SK-N-SH treated with all-trans-retinoic acid at 6 μM for 48 hours (cell line): ENCODE measurements at regions not wholly inside any gene's neighbourhood (a gene's known extent, or its start where the extent isn't known, plus 50 kb on each side); places are given as distances from the start of the nearest gene placed in this dataset.

Source experiments
- ATAC-seq: fragments of 200-7000 bp; cut with Tn5 transposase; 3 replicates; pipeline ENCODE4 v1.9.1; 2020; ENCODE audit warnings: mild to moderate bottlenecking, moderate library complexity
- ARNTL ChIP-seq: fragments of 450-650 bp; formaldehyde crosslinking; IDR thresholded peaks from 2 replicates; pipeline ENCODE4 v1.5.0; 2020; ENCODE audit warnings: low read depth, mild to moderate bottlenecking, moderate library complexity, borderline replicate concordance
- BACH2 ChIP-seq: fragments of 250-450 bp; sonication (Bioruptor Pico); IDR thresholded peaks from 2 replicates; pipeline ENCODE4 v1.9.0; 2021; ENCODE audit warnings: mild to moderate bottlenecking, borderline replicate concordance
- CREB5 ChIP-seq: fragments of 250-450 bp; sonication (Bioruptor Pico); IDR thresholded peaks from 2 replicates; pipeline ENCODE4 v1.5.1; 2020; ENCODE audit warnings: low read depth, mild to moderate bottlenecking, moderate library complexity
- CSDC2 ChIP-seq: fragments of 250-450 bp; sonication (Bioruptor Pico); IDR thresholded peaks from 2 replicates; pipeline ENCODE4 v1.5.0; 2020; ENCODE audit warnings: mild to moderate bottlenecking, moderate library complexity
- CSRNP3 ChIP-seq: fragments of 250-450 bp; sonication (Bioruptor Pico); IDR thresholded peaks from 2 replicates; pipeline ENCODE4 v1.5.1; 2021; ENCODE audit warnings: mild to moderate bottlenecking, moderate library complexity
- ESRRG ChIP-seq: fragments of 250-450 bp; sonication (Bioruptor Pico); IDR thresholded peaks from 2 replicates; pipeline ENCODE4 v1.6.1; 2021; ENCODE audit warnings: mild to moderate bottlenecking
- GLIS3 ChIP-seq: fragments of 250-450 bp; sonication (Bioruptor Pico); IDR thresholded peaks from 2 replicates; pipeline ENCODE4 v1.5.0; 2020; ENCODE audit warnings: mild to moderate bottlenecking, moderate library complexity
- ISL1 ChIP-seq: fragments of 250-450 bp; sonication (Bioruptor Pico); IDR thresholded peaks from 2 replicates; pipeline ENCODE4 v2.1.2; 2022; ENCODE audit warnings: mild to moderate bottlenecking, moderate library complexity
- OSR1 ChIP-seq: fragments of 250-450 bp; sonication (Bioruptor Pico); IDR thresholded peaks from 2 replicates; pipeline ENCODE4 v1.8.0; 2022; ENCODE audit warnings: moderate library complexity, mild to moderate bottlenecking, inconsistent platforms
- PATZ1 ChIP-seq: fragments of 250-450 bp; sonication (Bioruptor Pico); IDR thresholded peaks from 2 replicates; pipeline ENCODE4 v1.8.0; 2020; ENCODE audit warnings: mild to moderate bottlenecking, moderate library complexity, borderline replicate concordance
- POU6F1 ChIP-seq: fragments of 250-450 bp; sonication (Bioruptor Pico); IDR thresholded peaks from 2 replicates; pipeline ENCODE4 v1.8.0; 2021; ENCODE audit warnings: low read depth, mild to moderate bottlenecking, moderate library complexity, borderline replicate concordance
- PPARA ChIP-seq: fragments of 250-450 bp; sonication (Bioruptor Pico); IDR thresholded peaks from 2 replicates; pipeline ENCODE4 v1.5.0; 2020; ENCODE audit warnings: mild to moderate bottlenecking, borderline replicate concordance
- RARB ChIP-seq: fragments of 250-450 bp; sonication (Bioruptor Pico); IDR thresholded peaks from 2 replicates; pipeline ENCODE4 v1.8.0; 2021; ENCODE audit warnings: mild to moderate bottlenecking, moderate library complexity
- SNAI2 ChIP-seq: fragments of 250-450 bp; sonication (Bioruptor Pico); IDR thresholded peaks from 2 replicates; pipeline ENCODE4 v1.5.0; 2020; ENCODE audit warnings: mild to moderate bottlenecking, moderate library complexity
- TCF4 ChIP-seq: fragments of 250-450 bp; sonication (Bioruptor Pico); IDR thresholded peaks from 2 replicates; pipeline ENCODE4 v1.8.0; 2021; ENCODE audit warnings: mild to moderate bottlenecking, moderate library complexity, borderline replicate concordance
- TSHZ2 ChIP-seq: fragments of 250-450 bp; sonication (Bioruptor Pico); IDR thresholded peaks from 2 replicates; pipeline ENCODE4 v1.5.0; 2020; ENCODE audit warnings: mild to moderate bottlenecking, moderate library complexity
- ZC3H10 ChIP-seq: fragments of 250-450 bp; sonication (Bioruptor Pico); IDR thresholded peaks from 2 replicates; pipeline ENCODE4 v1.5.1; 2021; ENCODE audit warnings: mild to moderate bottlenecking, moderate library complexity
- ZFP3 ChIP-seq: fragments of 250-450 bp; sonication (Bioruptor Pico); IDR thresholded peaks from 2 replicates; pipeline ENCODE4 v1.5.0; 2020; ENCODE audit warnings: mild to moderate bottlenecking, moderate library complexity
- ZFP30 ChIP-seq: fragments of 450-650 bp; formaldehyde crosslinking; IDR thresholded peaks from 2 replicates; pipeline ENCODE4 v1.5.0; 2022; ENCODE audit warnings: mild to moderate bottlenecking, moderate library complexity
- ZNF565 ChIP-seq: fragments of 450-650 bp; formaldehyde crosslinking; conservative IDR thresholded peaks from 2 replicates; pipeline ENCODE4 v1.5.0; 2020; ENCODE audit warnings: low read depth, mild to moderate bottlenecking, moderate library complexity
- ZNF70 ChIP-seq: fragments of 450-650 bp; formaldehyde crosslinking; IDR thresholded peaks from 2 replicates; pipeline ENCODE4 v1.5.0; 2020; ENCODE audit warnings: mild to moderate bottlenecking, moderate library complexity
- ZNF8 ChIP-seq: fragments of 450-650 bp; formaldehyde crosslinking; IDR thresholded peaks from 2 replicates; pipeline ENCODE4 v1.5.0; 2020; ENCODE audit warnings: mild to moderate bottlenecking, moderate library complexity

- TF ChIP-seq ZNF70 (CRISPR knock-in tag) = no peak
- TF ChIP-seq CSDC2 (CRISPR knock-in tag) = no peak
- no peak for TF ChIP-seq BACH2
- TF ChIP-seq TCF4 = no peak
- no peak for TF ChIP-seq ARNTL (CRISPR knock-in tag)
- no peak for ATAC-seq
These were observed 605.1 kb downstream of the VRK1 start for GRCh38 chr14:97402279-97402678.

- no peak for TF ChIP-seq RARB
- no peak for TF ChIP-seq ZNF8
- no peak for TF ChIP-seq ZFP30 (CRISPR knock-in tag)
- TF ChIP-seq ZNF70 (CRISPR knock-in tag) = no peak
- TF ChIP-seq PPARA (CRISPR knock-in tag) = no peak
- no peak for TF ChIP-seq ZNF565 (CRISPR knock-in tag)
- ATAC-seq = no peak
These were observed 610.7 kb downstream of the VRK1 start for GRCh38 chr14:97407701-97408407.

- no peak for ATAC-seq
- TF ChIP-seq CSRNP3 (CRISPR knock-in tag) (no peak), BACH2 (no peak), TCF4 (no peak), POU6F1 (CRISPR knock-in tag) (no peak), ZNF8 (no peak), ISL1 (no peak), CREB5 (CRISPR knock-in tag) (no peak), OSR1 (CRISPR knock-in tag) (no peak), ESRRG (CRISPR knock-in tag) (no peak), ZNF70 (CRISPR knock-in tag) (no peak), ZFP30 (CRISPR knock-in tag) (no peak), CSDC2 (CRISPR knock-in tag) (no peak), SNAI2 (no peak), TSHZ2 (CRISPR knock-in tag) (no peak), GLIS3 (no peak), ZFP3 (CRISPR knock-in tag) (no peak)
- TF ChIP-seq, all 23 proteins: peak for 0
These were observed 611.3 kb downstream of the VRK1 start for GRCh38 chr14:97408503-97408902.

GRCh38 chr14:97408937-97409815 lies 612.0 kb downstream of the VRK1 start:
- no peak for ATAC-seq
- no peak for TF ChIP-seq ZFP3 (CRISPR knock-in tag)
- TF ChIP-seq ARNTL (CRISPR knock-in tag) = no peak
- TF ChIP-seq BACH2 = no peak
- no peak for TF ChIP-seq ZFP30 (CRISPR knock-in tag)
- TF ChIP-seq CREB5 (CRISPR knock-in tag) = no peak
- no peak for TF ChIP-seq ZC3H10
- no peak for TF ChIP-seq PATZ1 (CRISPR knock-in tag)
- no peak for TF ChIP-seq OSR1 (CRISPR knock-in tag)
- TF ChIP-seq ZNF8 = no peak
- TF ChIP-seq PPARA (CRISPR knock-in tag) = no peak
